Central memory CD8-positive, alpha-beta T cell (primary cell): ENCODE measurements at regions not wholly inside any gene's neighbourhood (a gene's known extent, or its start where the extent isn't known, plus 50 kb on each side); places are given as distances from the start of the nearest gene placed in this dataset.
"Not testable (repeated sequence)": the region's sequence is repeated elsewhere in the genome, so short reads cannot be mapped to it uniquely, and the experiment has no call there.

Experiments used
- ATAC-seq: fragments of 150-1000 bp; cut with Tn5 transposase; replicated peaks from 2 replicates; pipeline ENCODE4 v1.10.0; 2022; ENCODE audit warnings: mild to moderate bottlenecking, moderate FRiP score, moderate number of reproducible peaks; ENCODE audit not compliant: poor library complexity, severe bottlenecking; ENCODE audit errors: extremely low read depth
- DNase-seq, 2 donors: peaks; one replicate each; pipeline ENCODE4 v3.0.0; 2021; ENCODE audit warnings: low spot score in 2 of 2
- H3K27ac Mint-ChIP-seq: one replicate; pipeline ENCODE4 v1.8.0; 2022; ENCODE audit warnings: low read depth, mild to moderate bottlenecking, moderate library complexity, mixed read lengths
- H3K27me3 Mint-ChIP-seq: one replicate; pipeline ENCODE4 v1.8.0; 2022; ENCODE audit warnings: mixed read lengths
- H3K36me3 Mint-ChIP-seq: one replicate; pipeline ENCODE4 v1.8.0; 2022; ENCODE audit warnings: mild to moderate bottlenecking, moderate library complexity, mixed read lengths; ENCODE audit not compliant: insufficient read depth
- H3K4me1 Mint-ChIP-seq: one replicate; pipeline ENCODE4 v1.8.0; 2022; ENCODE audit warnings: mixed read lengths
- H3K4me3 Mint-ChIP-seq: one replicate; pipeline ENCODE4 v1.8.0; 2022; ENCODE audit warnings: mild to moderate bottlenecking, moderate library complexity, mixed read lengths
- H3K9me3 Mint-ChIP-seq: one replicate; pipeline ENCODE4 v1.8.0; 2022; ENCODE audit warnings: mixed read lengths

- H3K27me3 Mint-ChIP-seq: no peaks in the 10 kb centered on the region
- DNase-seq: no peak
- no peaks in the 10 kb centered on the region for H3K4me1 Mint-ChIP-seq
- H3K36me3 Mint-ChIP-seq: no peaks in the 10 kb centered on the region
- no peak overlapping the region for H3K27ac Mint-ChIP-seq
- no peak for ATAC-seq
- no peak overlapping the region for H3K4me3 Mint-ChIP-seq
- no peaks in the 10 kb centered on the region for H3K9me3 Mint-ChIP-seq
These were observed 52.3 kb upstream of the COL5A2 start for GRCh38 chr2:189231719-189232323.

- DNase-seq: no peak
- H3K4me1 Mint-ChIP-seq: no peaks in the 10 kb centered on the region
- no peaks in the 10 kb centered on the region for H3K36me3 Mint-ChIP-seq
- H3K9me3 Mint-ChIP-seq: no peaks in the 10 kb centered on the region
- H3K4me3 Mint-ChIP-seq: no peak overlapping the region
- no peaks in the 10 kb centered on the region for H3K27me3 Mint-ChIP-seq
- H3K27ac Mint-ChIP-seq: no peak overlapping the region
- ATAC-seq: no peak
These were observed 53.3 kb upstream of the COL5A2 start for GRCh38 chr2:189232759-189233406.

DNA sequence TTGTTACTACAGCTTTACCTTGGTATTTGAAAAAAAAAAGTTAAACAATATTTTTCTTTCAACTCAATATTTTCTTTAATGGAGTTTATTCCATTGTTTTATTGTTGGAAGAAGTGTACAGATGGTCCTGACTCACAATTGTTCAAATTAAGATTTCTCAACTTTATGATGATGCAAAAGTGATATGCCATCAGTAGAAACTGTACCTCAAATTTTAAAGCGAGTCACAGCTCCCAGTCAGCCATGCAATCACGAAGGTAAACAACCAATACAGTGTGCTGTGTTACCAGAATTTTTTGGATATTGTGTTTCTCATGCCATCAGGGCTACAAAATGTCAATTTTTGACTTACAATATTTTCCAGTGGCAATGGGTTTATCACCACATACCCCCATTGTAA is 54.0 kb upstream of the COL5A2 start:
- ATAC-seq (no peak), DNase-seq (no peak)
- Mint-ChIP-seq H3K4me3 (no peak overlapping the region), H3K27me3 (no peaks in the 10 kb centered on the region), H3K27ac (no peak overlapping the region), H3K36me3 (no peaks in the 10 kb centered on the region), H3K4me1 (no peaks in the 10 kb centered on the region), H3K9me3 (peaks cover 4% of the 10 kb centered on the region)

GRCh38 chr2:189234991-189235390 is 55.4 kb upstream of the COL5A2 start:
- Mint-ChIP-seq H3K9me3 (peaks cover 5% of the 10 kb centered on the region), H3K27ac (no peak overlapping the region), H3K27me3 (no peaks in the 10 kb centered on the region), H3K4me1 (no peaks in the 10 kb centered on the region), H3K4me3 (no peak overlapping the region), H3K36me3 (no peaks in the 10 kb centered on the region)
- DNase-seq (no peak), ATAC-seq (no peak)

DNA sequence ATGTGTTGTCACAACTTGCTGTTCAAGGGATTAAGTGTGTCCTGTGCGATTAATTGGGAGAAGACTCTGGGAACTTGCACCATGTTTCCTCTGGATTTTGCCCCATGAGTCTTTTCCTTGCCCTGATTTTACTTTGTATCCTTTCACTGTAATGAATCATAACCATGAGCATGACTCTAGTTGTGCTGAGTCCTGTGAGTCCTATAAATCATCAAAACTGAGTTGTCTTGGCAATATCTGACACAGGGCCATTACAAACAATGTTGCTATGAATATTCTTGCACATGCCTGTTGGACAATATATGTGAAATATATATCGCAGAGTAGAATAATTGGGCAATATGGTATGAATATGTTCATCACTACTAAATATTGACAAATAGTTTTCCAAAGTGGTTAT is 56.5 kb upstream of the COL5A2 start:
- no peak overlapping the region for H3K27ac Mint-ChIP-seq
- H3K4me1 Mint-ChIP-seq: no peaks in the 10 kb centered on the region
- DNase-seq: no peak
- H3K9me3 Mint-ChIP-seq: peaks cover 5% of the 10 kb centered on the region
- H3K4me3 Mint-ChIP-seq: no peak overlapping the region
- H3K27me3 Mint-ChIP-seq: no peaks in the 10 kb centered on the region
- no peaks in the 10 kb centered on the region for H3K36me3 Mint-ChIP-seq
- no peak for ATAC-seq

GRCh38 chr2:189238903-189239302 is 59.3 kb upstream of the COL5A2 start:
- no peak overlapping the region for H3K27ac Mint-ChIP-seq
- DNase-seq: no peak
- ATAC-seq: no peak
- H3K27me3 Mint-ChIP-seq: no peaks in the 10 kb centered on the region
- no peak overlapping the region for H3K4me3 Mint-ChIP-seq
- peaks cover 5% of the 10 kb centered on the region for H3K9me3 Mint-ChIP-seq
- no peaks in the 10 kb centered on the region for H3K36me3 Mint-ChIP-seq
- H3K4me1 Mint-ChIP-seq: no peaks in the 10 kb centered on the region

DNA sequence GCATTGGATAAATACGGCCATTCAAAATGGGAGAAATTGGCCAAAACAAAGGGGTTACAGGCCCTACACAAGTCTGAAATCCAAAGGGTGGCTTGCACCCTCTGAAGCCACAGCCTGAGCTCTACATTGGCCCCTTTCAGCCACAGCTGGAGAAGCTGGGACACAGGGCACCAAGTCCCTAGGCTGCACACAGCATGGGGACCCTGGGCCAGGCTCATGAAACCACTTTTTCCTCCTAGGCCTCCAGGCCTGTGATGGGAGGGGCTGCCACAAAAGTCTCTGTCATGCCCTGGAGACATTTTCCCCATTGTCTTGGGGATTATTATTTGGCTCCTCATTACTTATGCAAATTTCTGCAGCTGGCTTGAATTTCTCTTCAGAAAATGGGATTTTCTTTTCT is 64.3 kb upstream of the COL5A2 start:
- H3K4me1 Mint-ChIP-seq, H3K4me3 Mint-ChIP-seq, H3K27ac Mint-ChIP-seq, H3K36me3 Mint-ChIP-seq, DNase-seq, H3K9me3 Mint-ChIP-seq, H3K27me3 Mint-ChIP-seq, ATAC-seq: not testable (repeated sequence)

DNA sequence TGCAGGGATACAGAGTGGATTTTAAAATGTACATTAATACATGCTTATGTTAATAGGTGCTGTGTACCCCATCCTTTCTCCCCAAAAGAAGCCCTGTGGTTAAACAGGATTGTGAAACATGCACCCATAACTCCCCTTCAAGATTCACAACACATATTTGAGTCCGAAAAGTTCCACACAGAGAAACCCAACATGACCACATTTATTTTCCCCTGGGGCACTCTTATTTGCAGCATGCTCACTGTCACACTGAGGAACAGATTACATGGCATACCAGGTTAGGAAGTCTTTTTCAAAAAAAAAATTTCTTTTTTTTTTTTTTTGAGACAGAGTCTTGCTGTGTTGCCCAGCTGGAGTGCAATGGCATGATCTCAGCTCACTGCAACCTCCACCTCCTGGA is 67.7 kb upstream of the COL5A2 start:
- H3K36me3 Mint-ChIP-seq: no peaks in the 10 kb centered on the region
- no peaks in the 10 kb centered on the region for H3K4me1 Mint-ChIP-seq
- no peak overlapping the region for H3K4me3 Mint-ChIP-seq
- DNase-seq (no peak), ATAC-seq (no peak)
- no peak overlapping the region for H3K27ac Mint-ChIP-seq
- H3K9me3 Mint-ChIP-seq: peaks cover 8% of the 10 kb centered on the region
- no peaks in the 10 kb centered on the region for H3K27me3 Mint-ChIP-seq

DNA sequence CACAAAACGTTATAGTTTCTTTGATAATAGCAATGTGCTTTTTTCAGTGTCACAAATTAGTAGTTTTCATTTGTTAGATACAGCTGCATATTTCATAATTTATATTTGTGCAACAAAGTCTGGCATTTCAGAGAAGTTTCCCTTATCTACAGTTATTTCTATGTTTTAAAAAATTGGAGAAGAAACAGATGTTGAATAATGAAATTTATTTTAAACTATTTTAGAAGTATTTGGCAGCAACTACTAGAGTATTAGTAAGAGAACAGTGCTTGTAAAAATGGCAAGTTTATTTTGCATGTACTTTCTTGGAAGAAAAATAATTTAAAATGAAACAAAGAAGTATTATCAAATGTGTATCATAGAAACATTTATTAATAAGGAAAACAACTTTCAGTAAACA is 68.6 kb upstream of the COL5A2 start:
- Mint-ChIP-seq H3K4me1 (no peaks in the 10 kb centered on the region), H3K36me3 (no peaks in the 10 kb centered on the region), H3K27ac (no peak overlapping the region), H3K9me3 (peaks cover 8% of the 10 kb centered on the region), H3K4me3 (no peak overlapping the region), H3K27me3 (no peaks in the 10 kb centered on the region)
- DNase-seq (no peak), ATAC-seq (no peak)

DNA sequence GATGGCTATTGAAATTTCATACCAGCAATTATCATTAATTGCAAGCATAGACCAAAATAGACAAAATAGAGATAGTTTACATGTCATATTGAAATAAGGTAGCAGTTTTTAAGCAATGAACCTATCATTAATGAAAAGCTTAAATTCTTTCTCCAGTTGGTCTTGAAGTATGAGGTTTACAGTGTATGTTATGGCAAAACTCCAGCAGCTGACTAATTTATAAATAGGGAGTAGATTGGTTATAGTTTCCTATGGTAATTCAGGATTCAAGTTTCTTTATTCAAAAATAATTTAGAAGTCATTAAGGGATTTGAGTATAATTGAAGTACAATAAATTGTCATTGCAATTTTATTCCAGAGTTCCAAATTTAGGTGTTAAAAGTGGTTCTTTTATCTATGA is 69.6 kb upstream of the COL5A2 start:
- Mint-ChIP-seq H3K9me3 (peaks cover 8% of the 10 kb centered on the region), H3K27ac (no peak overlapping the region), H3K36me3 (no peaks in the 10 kb centered on the region), H3K4me1 (no peaks in the 10 kb centered on the region), H3K4me3 (no peak overlapping the region), H3K27me3 (no peaks in the 10 kb centered on the region)
- ATAC-seq: no peak
- no peak for DNase-seq

- ATAC-seq (no peak), DNase-seq (no peak)
- Mint-ChIP-seq H3K27me3 (no peaks in the 10 kb centered on the region), H3K4me1 (no peaks in the 10 kb centered on the region), H3K36me3 (no peaks in the 10 kb centered on the region), H3K9me3 (peaks cover under 1% of the 10 kb centered on the region), H3K4me3 (no peak overlapping the region), H3K27ac (no peak overlapping the region)
These were observed 70.3 kb upstream of the COL5A2 start for GRCh38 chr2:189249901-189250300.

- Mint-ChIP-seq H3K27ac (no peak overlapping the region), H3K9me3 (no peaks in the 10 kb centered on the region), H3K27me3 (no peaks in the 10 kb centered on the region), H3K4me3 (no peak overlapping the region), H3K36me3 (no peaks in the 10 kb centered on the region), H3K4me1 (no peaks in the 10 kb centered on the region)
- ATAC-seq: no peak
- no peak for DNase-seq
These were observed 73.6 kb upstream of the COL5A2 start for GRCh38 chr2:189252991-189253675.

GRCh38 chr2:189253836-189254235 is 74.3 kb upstream of the COL5A2 start:
- Mint-ChIP-seq H3K9me3 (no peaks in the 10 kb centered on the region), H3K27ac (no peak overlapping the region), H3K36me3 (no peaks in the 10 kb centered on the region), H3K27me3 (no peaks in the 10 kb centered on the region), H3K4me1 (no peaks in the 10 kb centered on the region), H3K4me3 (no peak overlapping the region)
- ATAC-seq (no peak), DNase-seq (no peak)
